Endothelial cell of umbilical vein (primary cell): ENCODE measurements at regions not wholly inside any gene's neighbourhood (a gene's known extent, or its start where the extent isn't known, plus 50 kb on each side); places are given as distances from the start of the nearest gene placed in this dataset.

Experiments
- BruUV-seq: library from RNA; stranded (reverse); fragments of 400-500 nt; replicated peaks from 2 replicates; lab custom pipeline; 2021; lab: Mats Ljungman, UMichigan
- CTCF ChIA-PET: fragments of 300-600, 350-600 bp; sonication (Branson Sonifier 250); formaldehyde crosslinking; loops from one replicate; lab custom pipeline; 2021; ENCODE audit warnings: antibody characterized with exemption, inconsistent platforms; lab: Charles Lee
- POLR2A ChIA-PET: fragments of 300-600, 350-600 bp; sonication (Branson Sonifier 250); formaldehyde crosslinking; loops from one replicate; lab custom pipeline; 2021; ENCODE audit warnings: antibody characterized with exemption, inconsistent platforms; lab: Charles Lee
- DNase-seq: peaks from one replicate; pipeline ENCODE4 v3.0.0-alpha.2; 2011; ENCODE audit warnings: low read depth, low spot score
- FAIRE-seq: peaks from 2 replicates; lab custom pipeline; 2011; peaks lifted over from hg19 to GRCh38; lab: Jason Lieb, UNC
- H2AFZ ChIP-seq: 2 replicates; pipeline ENCODE4 v1.6.0; 2012; ENCODE audit warnings: low read depth, low read length, control low read depth, inconsistent platforms
- H3K27ac ChIP-seq: 2 replicates; pipeline ENCODE4 v1.5.1; 2011; ENCODE audit warnings: low read depth, mild to moderate bottlenecking, control low read depth, low read length, moderate library complexity; ENCODE audit not compliant: insufficient read depth
- H3K27me3 ChIP-seq, 2 experiments: 2 replicates each; pipeline versions ENCODE4 v1.6.0 to v1.6.1; 2011; ENCODE audit warnings: low read length in 2 of 2, mixed read lengths in 1 of 2; ENCODE audit not compliant: control insufficient read depth in 2 of 2, insufficient read depth in 2 of 2
- H3K36me3 ChIP-seq, 2 experiments: 2 replicates in 1 of 2; 3 replicates in 1 of 2; pipeline ENCODE4 v1.5.1; 2011; ENCODE audit warnings: low read length in 2 of 2, mild to moderate bottlenecking in 1 of 2, moderate library complexity in 1 of 2; ENCODE audit not compliant: control insufficient read depth in 2 of 2, insufficient read depth in 2 of 2; ENCODE audit errors: extremely low read depth in 1 of 2
- H3K4me1 ChIP-seq: 3 replicates; pipeline ENCODE4 v1.5.1; 2011; ENCODE audit warnings: mild to moderate bottlenecking, low read length; ENCODE audit not compliant: control insufficient read depth, insufficient read depth; ENCODE audit errors: extremely low read depth
- H3K4me2 ChIP-seq: 2 replicates; pipeline ENCODE4 v1.6.1; 2011; ENCODE audit warnings: low read length, control low read depth, mixed read lengths; ENCODE audit not compliant: insufficient read depth
- H3K4me3 ChIP-seq, 3 experiments: fragments of 200-600 bp in 1 of 3; sonication (generic), shearing (Covaris generic) in 1 of 3; replicated peaks in 1 of 3; 2 replicates each; pipeline ENCODE4 v1.5.1; 2011 to 2016; ENCODE audit warnings: control low read depth in 3 of 3, low read length in 3 of 3, mild to moderate bottlenecking in 2 of 3, inconsistent platforms in 1 of 3, low read depth in 1 of 3, moderate library complexity in 1 of 3; ENCODE audit not compliant: insufficient read depth in 1 of 3
- H3K79me2 ChIP-seq: 2 replicates; pipeline ENCODE4 v1.6.0; 2012; ENCODE audit warnings: low read length, inconsistent platforms; ENCODE audit not compliant: control insufficient read depth, insufficient read depth
- H3K9ac ChIP-seq: replicated peaks from 2 replicates; pipeline ENCODE3; 2011; ENCODE audit warnings: low read length, control low read depth; ENCODE audit not compliant: insufficient read depth; ENCODE audit errors: extremely low read depth
- H3K9me1 ChIP-seq: replicated peaks from 3 replicates; pipeline ENCODE4 v1.6.0; 2011; ENCODE audit warnings: mild to moderate bottlenecking, low read length; ENCODE audit not compliant: control insufficient read depth, insufficient read depth; ENCODE audit errors: extremely low read depth
- H3K9me3 ChIP-seq: replicated peaks from 2 replicates; pipeline ENCODE4 v1.5.1; 2012; ENCODE audit warnings: low read length, inconsistent platforms; ENCODE audit not compliant: control insufficient read depth, insufficient read depth
- H4K20me1 ChIP-seq: replicated peaks from 2 replicates; pipeline ENCODE3; 2011; ENCODE audit warnings: mild to moderate bottlenecking, low read length; ENCODE audit not compliant: control insufficient read depth, insufficient read depth; ENCODE audit errors: extremely low read depth
- EZH2 ChIP-seq: IDR thresholded peaks from 2 replicates; pipeline ENCODE4 v1.6.1; 2012; ENCODE audit warnings: borderline replicate concordance, low read depth, mild to moderate bottlenecking, moderate library complexity, low read length, inconsistent platforms; ENCODE audit not compliant: severe bottlenecking
- FOS ChIP-seq: IDR thresholded peaks from 2 replicates; pipeline ENCODE4 v1.6.1; 2011; ENCODE audit warnings: mild to moderate bottlenecking, low read length, moderate library complexity, borderline replicate concordance; ENCODE audit not compliant: insufficient read depth
- GATA2 ChIP-seq: IDR thresholded peaks from 2 replicates; pipeline ENCODE4 v1.7.0; 2011; ENCODE audit warnings: low read depth, mild to moderate bottlenecking, moderate library complexity, mixed read lengths, low read length; ENCODE audit not compliant: insufficient read length, insufficient read depth
- JUN ChIP-seq: IDR thresholded peaks from 2 replicates; pipeline ENCODE4 v1.6.1; 2011; ENCODE audit warnings: borderline replicate concordance, low read depth; ENCODE audit not compliant: insufficient read length, insufficient read depth
- MYC ChIP-seq: IDR thresholded peaks from one replicate; pipeline ENCODE4 v1.6.1; 2011; ENCODE audit warnings: mild to moderate bottlenecking, low read depth, low read length
- POLR2A ChIP-seq: IDR thresholded peaks from 2 replicates; pipeline ENCODE4 v1.6.1; 2012; ENCODE audit warnings: low read depth, mild to moderate bottlenecking, control low read depth, low read length
- POLR2AphosphoS5 ChIP-seq: IDR thresholded peaks from 2 replicates; pipeline ENCODE4 v1.6.1; 2012; ENCODE audit warnings: low read depth, mild to moderate bottlenecking, control low read depth, low read length, moderate library complexity; ENCODE audit not compliant: insufficient read depth
- dilution Hi-C: fragments of 300-500 bp; cut with MboI; formaldehyde crosslinking; loops from one replicate; pipeline ENCODE4 v1.15.0; 2019; ENCODE audit warnings: low sequenced_read_pairs; ENCODE audit not compliant: extremely low pct_ligation_motif_present
- intact Hi-C: fragments of 100-400 bp; cut with micrococcal nuclease; formaldehyde crosslinking; loops from one replicate; pipeline ENCODE4 v1.10.0; 2022
- TF ChIP-seq, protein P1 (sequence below), 2 donors: IDR thresholded peaks; 1 replicate in 1 of 2; 2 replicates in 1 of 2; pipeline ENCODE4 v1.5.1; 2011; ENCODE audit warnings: low read length in 2 of 2, mild to moderate bottlenecking in 2 of 2, moderate library complexity in 2 of 2, control low read depth in 1 of 2, inconsistent platforms in 1 of 2, low read depth in 1 of 2; ENCODE audit not compliant: insufficient read depth in 1 of 2; ENCODE audit errors: extremely low read depth in 1 of 2
- TF ChIP-seq, protein P2 (sequence below): IDR thresholded peaks from 2 replicates; pipeline ENCODE4 v1.6.1; 2011; ENCODE audit not compliant: insufficient read depth, insufficient read length

DNA sequence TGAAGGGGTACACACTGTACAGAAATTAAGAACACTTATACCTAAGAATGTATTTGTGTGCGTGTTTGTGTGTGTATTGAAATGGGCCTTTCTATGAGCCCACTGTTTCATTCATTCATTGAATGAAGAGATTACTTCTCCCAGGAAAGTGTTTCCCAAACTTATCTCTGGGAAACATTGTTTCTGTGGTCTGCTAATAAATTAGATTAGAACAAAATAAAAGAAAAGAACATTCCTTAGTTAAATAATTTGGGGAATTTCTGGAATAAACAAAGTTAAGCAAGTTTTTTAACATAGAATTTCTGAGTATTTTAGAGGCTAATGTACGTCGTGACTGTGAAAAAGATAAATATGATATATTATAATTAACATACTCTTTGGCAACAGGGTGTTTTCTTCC, 402.4 kb upstream of the CDH11 start:
- H3K79me2 ChIP-seq: no peaks in the 10 kb centered on the region
- no peak for FAIRE-seq
- no peak overlapping the region for H3K4me3 ChIP-seq
- H3K9me3 ChIP-seq: no peaks in the 10 kb centered on the region
- ChIA-PET POLR2A (no interaction called here), CTCF (no interaction called here)
- no TSS peak for BruUV-seq
- H3K27me3 ChIP-seq: no peaks in the 10 kb centered on the region
- no peak overlapping the region for H3K27ac ChIP-seq
- no peaks in the 10 kb centered on the region for H3K4me1 ChIP-seq
- TF ChIP-seq FOS: no peak
- no peak for TF ChIP-seq MYC
- no peak for TF ChIP-seq POLR2AphosphoS5
- TF ChIP-seq GATA2: no peak
- TF ChIP-seq JUN: no peak
- TF ChIP-seq, protein P1, sequence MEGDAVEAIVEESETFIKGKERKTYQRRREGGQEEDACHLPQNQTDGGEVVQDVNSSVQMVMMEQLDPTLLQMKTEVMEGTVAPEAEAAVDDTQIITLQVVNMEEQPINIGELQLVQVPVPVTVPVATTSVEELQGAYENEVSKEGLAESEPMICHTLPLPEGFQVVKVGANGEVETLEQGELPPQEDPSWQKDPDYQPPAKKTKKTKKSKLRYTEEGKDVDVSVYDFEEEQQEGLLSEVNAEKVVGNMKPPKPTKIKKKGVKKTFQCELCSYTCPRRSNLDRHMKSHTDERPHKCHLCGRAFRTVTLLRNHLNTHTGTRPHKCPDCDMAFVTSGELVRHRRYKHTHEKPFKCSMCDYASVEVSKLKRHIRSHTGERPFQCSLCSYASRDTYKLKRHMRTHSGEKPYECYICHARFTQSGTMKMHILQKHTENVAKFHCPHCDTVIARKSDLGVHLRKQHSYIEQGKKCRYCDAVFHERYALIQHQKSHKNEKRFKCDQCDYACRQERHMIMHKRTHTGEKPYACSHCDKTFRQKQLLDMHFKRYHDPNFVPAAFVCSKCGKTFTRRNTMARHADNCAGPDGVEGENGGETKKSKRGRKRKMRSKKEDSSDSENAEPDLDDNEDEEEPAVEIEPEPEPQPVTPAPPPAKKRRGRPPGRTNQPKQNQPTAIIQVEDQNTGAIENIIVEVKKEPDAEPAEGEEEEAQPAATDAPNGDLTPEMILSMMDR (IDR thresholded peaks at IDR 0.05; ENCODE audit: extremely low read depth in 1 of 2, insufficient read depth in 1 of 2, low read depth in 1 of 2, low read length in 2 of 2): no peak
- TF ChIP-seq, protein P2, sequence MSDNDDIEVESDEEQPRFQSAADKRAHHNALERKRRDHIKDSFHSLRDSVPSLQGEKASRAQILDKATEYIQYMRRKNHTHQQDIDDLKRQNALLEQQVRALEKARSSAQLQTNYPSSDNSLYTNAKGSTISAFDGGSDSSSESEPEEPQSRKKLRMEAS: no peak
- TF ChIP-seq POLR2A: no peak
- no peak for TF ChIP-seq EZH2
- H3K9me1 ChIP-seq: no peaks in the 10 kb centered on the region
- H3K36me3 ChIP-seq: no peaks in the 10 kb centered on the region
- H3K4me2 ChIP-seq: no peak overlapping the region
- dilution Hi-C loops (no loop called here), intact Hi-C loops (no loop called here)
- H4K20me1 ChIP-seq: no peaks in the 10 kb centered on the region
- H3K9ac ChIP-seq: no peak overlapping the region
- no peak for DNase-seq
- H2AFZ ChIP-seq: no peak overlapping the region
